ENCODE measurements at regions not wholly inside any gene's neighbourhood (a gene's known extent, or its start where the extent isn't known, plus 50 kb on each side); places are given as distances from the start of the nearest gene placed in this dataset.

- intact Hi-C loops (cut with DNase I) = no loop called here
- Histone ChIP-seq H3K4me1 (peaks cover 0 to 11% (median 0%) of the 10 kb centered on the region in 3 donors), H3K36me3 (no peaks in the 10 kb centered on the region), H3K27ac (no peak overlapping the region), H3K4me3 (no peak overlapping the region), H3K27me3 (no peaks in the 10 kb centered on the region), H3K9me3 (no peaks in the 10 kb centered on the region)
- DNase-seq = no peak
- TF ChIP-seq POLR2A (IDR thresholded peaks at IDR 0.05) (no peak), CTCF (IDR thresholded peaks at IDR 0.05) (no peak)
- WGBS, 2 donors = 90 to 93% methylated on average over 2 of the region's 2 CpGs
Observed at GRCh38 chr4:56748271-56748670, 67.2 kb upstream of the HOPX start.

DNA sequence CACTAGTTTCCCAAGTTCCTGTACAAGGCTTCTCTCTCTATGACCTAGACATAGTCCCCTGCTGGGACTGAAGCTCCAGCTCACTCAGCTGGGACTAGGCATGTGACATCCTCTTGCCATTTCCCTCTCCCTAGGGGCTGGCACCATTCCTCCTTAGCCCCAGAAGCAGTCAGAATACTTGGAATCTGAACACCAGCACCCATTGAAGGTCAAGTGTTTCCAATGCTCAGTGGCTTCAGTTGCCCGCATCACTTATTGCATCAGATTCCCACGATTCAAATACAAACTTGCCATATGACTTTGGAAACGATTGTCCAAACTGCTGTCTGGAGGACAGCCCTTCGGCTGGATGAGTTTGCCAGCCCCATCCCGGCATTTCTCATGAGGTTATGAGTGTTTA, 65.5 kb upstream of the HOPX start:
- 61 to 69% methylated on average over 2 to 5 of the region's 5 CpGs for WGBS, 2 donors
- peaks cover 0 to 4% (median 0%) of the 10 kb centered on the region in 3 donors for H3K4me1 ChIP-seq
- no peak overlapping the region for H3K4me3 ChIP-seq
- no peaks in the 10 kb centered on the region for H3K9me3 ChIP-seq
- no peaks in the 10 kb centered on the region for H3K36me3 ChIP-seq
- intact Hi-C loops (cut with DNase I) = no loop called here
- DNase-seq = no peak
- H3K27me3 ChIP-seq = no peaks in the 10 kb centered on the region
- H3K27ac ChIP-seq = no peak overlapping the region
- no peak for TF ChIP-seq POLR2A (IDR thresholded peaks at IDR 0.05)
- TF ChIP-seq CTCF (IDR thresholded peaks at IDR 0.05) = no peak

- intact Hi-C loops (cut with DNase I) = no loop called here
Observed at GRCh38 chr4:56745042-56745441, 63.9 kb upstream of the HOPX start.

DNA sequence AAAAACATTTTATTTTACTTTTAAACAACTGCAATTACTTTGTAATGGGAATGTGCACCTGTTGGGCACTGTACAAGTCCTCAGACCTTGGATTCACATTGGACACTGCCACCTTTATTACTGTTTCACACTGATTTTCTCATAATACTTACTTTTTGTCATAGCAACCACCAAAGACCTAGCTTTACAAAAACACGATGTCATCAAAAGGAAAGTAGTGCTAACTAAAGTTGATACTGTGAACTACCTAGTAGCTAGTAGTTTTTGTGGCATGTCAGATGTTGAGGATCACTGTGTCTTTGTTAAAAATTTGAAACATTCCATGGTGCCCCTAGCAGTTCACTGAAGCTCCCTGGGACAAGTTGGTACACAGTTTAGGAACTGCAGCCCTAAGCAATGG, 62.9 kb upstream of the HOPX start:
- intact Hi-C loops (cut with DNase I) = no loop called here
- H3K9me3 ChIP-seq = no peaks in the 10 kb centered on the region
- H3K27me3 ChIP-seq = no peaks in the 10 kb centered on the region
- no peak for TF ChIP-seq POLR2A (IDR thresholded peaks at IDR 0.05)
- no peak for TF ChIP-seq CTCF (IDR thresholded peaks at IDR 0.05)
- no peak overlapping the region for H3K27ac ChIP-seq
- peaks cover 0 to 7% (median 3%) of the 10 kb centered on the region in 3 donors for H3K4me1 ChIP-seq
- no peak overlapping the region for H3K4me3 ChIP-seq
- DNase-seq = no peak
- no peaks in the 10 kb centered on the region for H3K36me3 ChIP-seq
- WGBS, 2 donors = 82 to 95% methylated on average over 1 of the region's 1 CpG

More at GRCh38 chr4:56745042-56745441, 63.9 kb upstream of the HOPX start:
- no peak overlapping the region for H3K4me3 ChIP-seq
- TF ChIP-seq CTCF (IDR thresholded peaks at IDR 0.05) = no peak
- TF ChIP-seq POLR2A (IDR thresholded peaks at IDR 0.05) = no peak
- no peaks in the 10 kb centered on the region for H3K27me3 ChIP-seq
- no peak overlapping the region for H3K27ac ChIP-seq
- peaks cover 0 to 4% (median 0%) of the 10 kb centered on the region in 3 donors for H3K4me1 ChIP-seq
- H3K36me3 ChIP-seq = no peaks in the 10 kb centered on the region
- DNase-seq = no peak
- H3K9me3 ChIP-seq = no peaks in the 10 kb centered on the region
- WGBS, 2 donors = 75 to 76% methylated on average over 2 of the region's 2 CpGs

DNA sequence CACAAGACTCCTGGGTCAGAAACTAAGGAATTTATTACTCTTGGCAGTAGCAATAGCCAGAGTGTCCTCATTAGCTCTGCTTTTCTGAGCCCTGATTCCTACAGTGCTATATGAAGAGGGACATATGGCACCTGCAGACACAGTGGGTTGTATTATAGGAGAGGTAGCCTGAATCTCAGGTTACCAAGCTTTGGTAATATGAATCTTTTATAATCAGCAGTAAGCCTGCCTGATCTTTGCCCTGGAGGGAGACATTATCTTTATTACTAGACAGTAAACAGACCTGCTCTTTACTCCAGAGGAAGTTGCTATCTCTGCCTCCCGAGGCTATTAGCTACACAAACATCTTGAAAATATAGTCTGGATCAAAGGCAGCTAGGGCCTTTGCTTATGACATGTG, 62.5 kb upstream of the HOPX start:
- peaks cover under 1 to 11% (median 5%) of the 10 kb centered on the region in 3 donors for H3K4me1 ChIP-seq
- H3K9me3 ChIP-seq = no peaks in the 10 kb centered on the region
- intact Hi-C loops (cut with DNase I) = no loop called here
- H3K27me3 ChIP-seq = no peaks in the 10 kb centered on the region
- H3K4me3 ChIP-seq = no peak overlapping the region
- no peak for TF ChIP-seq POLR2A (IDR thresholded peaks at IDR 0.05)
- no peak for TF ChIP-seq CTCF (IDR thresholded peaks at IDR 0.05)
- no peak for DNase-seq
- no peak overlapping the region for H3K27ac ChIP-seq
- 45 to 50% methylated on average over 1 of the region's 1 CpG for WGBS, 2 donors
- no peaks in the 10 kb centered on the region for H3K36me3 ChIP-seq

All from esophagus squamous epithelium (tissue), 5 donors.